GM12872 (cell line): ENCODE measurements at regions not wholly inside any gene's neighbourhood (a gene's known extent, or its start where the extent isn't known, plus 50 kb on each side); places are given as distances from the start of the nearest gene placed in this dataset.

ENCODE experiments used
- TF ChIP-seq, protein P1 (sequence below): IDR thresholded peaks from 3 replicates; pipeline ENCODE4 v1.5.1; 2011; ENCODE audit warnings: low read depth, mild to moderate bottlenecking, low read length, moderate library complexity; ENCODE audit not compliant: insufficient read depth

DNA sequence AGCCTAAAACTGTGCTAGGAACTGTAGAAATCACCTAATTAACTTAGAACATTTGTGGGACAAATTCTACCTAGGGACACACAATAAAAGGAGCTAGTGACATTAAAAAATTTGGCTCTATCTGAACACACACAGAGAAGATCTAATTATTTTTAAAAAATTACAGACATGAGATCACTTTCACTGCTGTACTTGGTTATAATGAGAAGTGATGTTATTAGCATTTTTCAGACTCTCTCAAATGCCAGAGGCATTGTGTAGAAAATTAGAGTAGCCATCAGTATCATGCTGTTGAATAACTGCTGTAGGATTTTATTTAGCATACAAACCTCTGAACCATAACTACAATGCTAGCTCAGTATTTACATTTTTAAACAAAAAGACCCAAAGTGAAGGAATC is 109.1 kb upstream of the ANK2 start:
- TF ChIP-seq, protein P1, sequence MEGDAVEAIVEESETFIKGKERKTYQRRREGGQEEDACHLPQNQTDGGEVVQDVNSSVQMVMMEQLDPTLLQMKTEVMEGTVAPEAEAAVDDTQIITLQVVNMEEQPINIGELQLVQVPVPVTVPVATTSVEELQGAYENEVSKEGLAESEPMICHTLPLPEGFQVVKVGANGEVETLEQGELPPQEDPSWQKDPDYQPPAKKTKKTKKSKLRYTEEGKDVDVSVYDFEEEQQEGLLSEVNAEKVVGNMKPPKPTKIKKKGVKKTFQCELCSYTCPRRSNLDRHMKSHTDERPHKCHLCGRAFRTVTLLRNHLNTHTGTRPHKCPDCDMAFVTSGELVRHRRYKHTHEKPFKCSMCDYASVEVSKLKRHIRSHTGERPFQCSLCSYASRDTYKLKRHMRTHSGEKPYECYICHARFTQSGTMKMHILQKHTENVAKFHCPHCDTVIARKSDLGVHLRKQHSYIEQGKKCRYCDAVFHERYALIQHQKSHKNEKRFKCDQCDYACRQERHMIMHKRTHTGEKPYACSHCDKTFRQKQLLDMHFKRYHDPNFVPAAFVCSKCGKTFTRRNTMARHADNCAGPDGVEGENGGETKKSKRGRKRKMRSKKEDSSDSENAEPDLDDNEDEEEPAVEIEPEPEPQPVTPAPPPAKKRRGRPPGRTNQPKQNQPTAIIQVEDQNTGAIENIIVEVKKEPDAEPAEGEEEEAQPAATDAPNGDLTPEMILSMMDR: no peak

DNA sequence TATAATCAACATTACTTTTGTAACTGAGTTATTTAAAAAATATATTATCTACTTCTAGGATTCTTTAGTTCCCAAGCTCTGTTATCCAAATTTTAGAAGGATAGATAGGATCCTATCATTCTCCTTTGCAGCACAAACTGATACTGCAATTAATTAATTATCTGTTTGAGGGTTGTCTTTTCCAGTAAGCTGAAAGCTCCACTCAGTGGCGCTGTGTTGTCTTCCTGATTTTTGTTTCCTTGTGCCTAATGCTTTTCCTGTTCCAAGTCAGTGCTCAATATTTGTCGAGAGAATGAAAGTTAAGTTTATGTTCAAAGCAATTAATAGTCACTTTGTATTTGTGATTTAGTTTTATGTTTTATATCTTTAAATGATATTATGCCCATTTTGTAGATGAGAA is 107.4 kb upstream of the ANK2 start:
- TF ChIP-seq, protein P1: no peak

DNA sequence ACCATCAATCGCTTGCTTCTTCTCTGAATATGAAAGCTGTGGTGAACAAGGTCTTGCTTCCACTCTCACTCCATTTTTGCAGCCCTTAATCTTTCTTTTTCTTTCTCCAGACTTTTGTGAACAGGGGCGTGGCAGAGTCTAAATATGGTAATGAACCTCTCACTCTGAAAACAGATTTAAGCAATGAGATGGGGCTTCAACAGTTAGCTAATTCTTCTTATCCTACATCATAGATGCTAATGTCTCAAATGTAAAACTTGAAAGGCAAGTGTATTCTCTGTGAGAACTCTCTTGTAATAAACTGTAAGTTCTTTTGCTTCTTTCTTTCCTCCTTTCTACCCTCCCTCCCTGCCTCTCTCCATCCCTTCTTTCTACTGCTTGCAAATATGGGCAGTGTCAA is 106.5 kb upstream of the ANK2 start:
- TF ChIP-seq, protein P1: no peak

DNA sequence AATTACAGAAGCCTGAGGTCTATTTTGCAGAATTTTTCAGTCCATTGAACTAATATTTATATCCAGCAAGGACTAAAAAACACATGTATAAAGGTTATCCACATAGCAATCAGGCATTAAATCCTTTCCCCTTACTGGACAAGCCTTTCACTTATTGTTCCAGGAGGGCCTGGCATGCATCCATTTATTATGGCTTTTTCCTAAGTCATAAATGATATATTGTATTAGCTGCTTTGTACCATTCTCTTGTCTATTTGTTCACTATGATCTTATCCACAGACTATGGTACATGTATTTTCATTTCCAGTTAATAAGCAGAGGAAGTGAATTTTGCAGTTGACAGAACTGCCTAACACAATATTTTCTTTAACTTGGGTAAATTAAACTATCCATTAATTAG is 105.4 kb upstream of the ANK2 start:
- TF ChIP-seq, protein P1: no peak

DNA sequence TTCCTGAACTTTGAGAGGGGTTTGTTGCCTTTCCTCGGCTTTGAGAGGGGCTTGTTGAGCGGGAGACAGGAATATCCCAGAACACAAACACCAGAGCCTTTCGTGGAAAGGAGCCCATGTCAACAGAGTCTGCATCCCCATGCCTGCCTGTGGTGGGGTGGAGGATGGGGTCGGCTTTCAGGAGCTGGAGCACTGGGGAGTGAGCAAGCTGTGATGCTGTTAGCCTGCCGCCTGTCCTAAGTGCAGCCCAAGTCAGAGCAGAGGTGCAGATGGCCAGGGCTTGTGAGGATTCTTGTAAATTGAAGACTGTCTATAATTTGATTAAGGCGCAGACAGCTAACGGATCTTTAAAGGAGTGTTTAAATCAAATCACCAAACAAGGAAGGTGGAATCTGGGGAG is 103.3 kb upstream of the ANK2 start:
- TF ChIP-seq, protein P1: no peak

DNA sequence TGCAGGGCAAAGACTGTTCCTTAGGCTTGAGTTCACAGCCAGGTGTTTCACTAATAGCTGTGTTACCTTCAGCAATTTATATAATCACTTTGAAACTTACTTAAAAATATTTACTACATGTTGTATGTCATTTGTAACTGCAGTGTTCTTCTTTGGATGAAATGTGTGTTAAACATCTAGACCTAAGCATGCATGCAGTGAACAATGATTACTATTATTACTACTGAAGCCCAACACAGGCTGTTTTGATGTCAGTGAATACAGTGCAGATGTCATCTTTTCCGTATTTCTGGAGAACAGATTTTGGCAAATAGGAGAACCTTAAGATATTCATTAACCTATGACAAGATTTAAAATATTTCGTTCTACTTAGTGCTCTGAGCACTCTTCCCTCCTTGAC is 101.8 kb upstream of the ANK2 start:
- TF ChIP-seq, protein P1: no peak

DNA sequence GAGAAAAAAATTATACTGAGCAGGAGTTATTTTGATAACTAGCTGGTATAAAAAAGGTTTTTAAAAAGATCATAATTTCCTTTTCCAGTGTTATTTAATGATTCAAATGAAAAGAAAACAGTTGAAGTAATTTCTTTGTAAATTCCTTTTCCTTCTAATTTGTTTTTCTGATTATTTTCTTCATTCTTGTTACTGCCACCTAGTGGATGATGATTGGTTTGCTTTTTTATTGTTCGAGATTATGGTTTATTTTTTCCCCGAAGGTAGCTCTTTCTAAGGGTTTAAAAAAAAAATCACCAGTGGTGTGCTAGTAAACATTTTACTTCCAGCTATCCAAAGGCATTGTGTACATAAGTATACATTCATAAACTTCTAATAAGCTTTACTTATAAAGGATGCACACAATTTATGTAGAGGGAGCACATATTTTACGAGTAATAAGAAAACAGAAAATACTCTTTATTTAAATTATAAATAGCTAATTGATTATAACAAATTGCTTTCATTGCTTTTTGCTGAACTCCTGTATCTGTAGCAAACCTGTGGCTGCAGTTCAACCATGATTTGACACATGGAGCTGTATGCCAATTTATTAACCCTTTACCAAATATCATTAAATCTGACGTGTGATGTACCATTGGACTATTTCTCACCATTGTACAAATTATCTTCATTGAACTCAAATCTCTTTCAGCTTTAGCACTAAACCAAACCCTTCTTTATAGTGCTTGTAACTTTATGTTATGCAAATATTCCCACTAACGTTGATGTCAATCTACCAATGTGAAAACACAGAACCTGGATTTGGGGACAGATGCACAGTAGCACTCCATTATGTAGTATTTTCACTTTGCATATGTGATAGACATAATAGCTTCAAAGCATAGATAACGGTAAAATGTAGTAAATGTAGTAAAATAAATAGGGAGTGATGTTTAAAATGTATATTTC is 97.8 kb upstream of the ANK2 start:
- TF ChIP-seq, protein P1: peak; percentile 44
